ENCODE measurements at regions not wholly inside any gene's neighbourhood (a gene's known extent, or its start where the extent isn't known, plus 50 kb on each side); places are given as distances from the start of the nearest gene placed in this dataset.

DNA sequence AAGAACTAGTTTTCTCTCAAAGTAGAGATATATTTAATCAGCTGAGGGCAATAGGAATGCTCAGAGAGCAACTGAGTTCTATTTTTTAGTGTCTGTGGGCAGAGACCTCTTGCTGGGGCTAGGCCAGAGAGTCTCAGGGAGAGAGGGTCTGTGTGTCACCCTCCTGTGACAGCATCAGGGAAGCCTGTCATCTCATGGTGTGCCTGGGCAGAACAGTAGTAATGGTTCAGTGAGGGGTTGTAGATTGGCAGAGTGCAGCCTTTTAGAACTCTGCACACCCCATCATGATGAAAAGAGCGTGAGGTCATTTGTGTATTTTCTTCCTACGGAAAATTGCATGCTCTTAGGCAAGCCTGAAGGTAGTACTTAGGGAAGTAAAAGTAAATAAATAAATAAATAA lies 1396.5 kb upstream of the AGA start:
- DNase-seq (ENCODE audit: low read depth) (no peak), FAIRE-seq (no peak)
- no peaks in the 10 kb centered on the region for H3K36me3 ChIP-seq (ENCODE audit: insufficient read depth, low read length)
- TF ChIP-seq CTCF (IDR thresholded peaks at IDR 0.05; ENCODE audit: insufficient read depth, low read depth, low read length), result no peak
- no peak for TF ChIP-seq EZH2 (IDR thresholded peaks at IDR 0.05; ENCODE audit: insufficient read depth, low read length)
- no peak overlapping the region for H2AFZ ChIP-seq (ENCODE audit: low read depth, low read length)
- H3K9ac ChIP-seq (ENCODE audit: low read length), result no peak overlapping the region
- H4K20me1 ChIP-seq (ENCODE audit: insufficient read depth, low read length), result no peaks in the 10 kb centered on the region
- no peak overlapping the region for H3K4me2 ChIP-seq (ENCODE audit: low read length)
- H3K27ac ChIP-seq (ENCODE audit: low read depth, low read length), result no peak overlapping the region
- H3K4me3 ChIP-seq (ENCODE audit: insufficient read depth, low read depth, low read length), result no peak overlapping the region
- Mint-ChIP-seq H3K9me3 (ENCODE audit: unreplicated experiment) (no peaks in the 10 kb centered on the region), H3K27ac (ENCODE audit: unreplicated experiment) (no peak overlapping the region), H3K4me3 (ENCODE audit: unreplicated experiment) (no peak overlapping the region), H3K36me3 (ENCODE audit: low read depth, unreplicated experiment) (no peaks in the 10 kb centered on the region), H3K4me1 (ENCODE audit: low read depth, unreplicated experiment) (no peaks in the 10 kb centered on the region), H3K27me3 (ENCODE audit: low read depth, unreplicated experiment) (no peaks in the 10 kb centered on the region)
- H3K79me2 ChIP-seq (ENCODE audit: insufficient read depth, low read length), result no peaks in the 10 kb centered on the region
- no peaks in the 10 kb centered on the region for H3K4me1 ChIP-seq (ENCODE audit: insufficient read depth, low read length)
- no peaks in the 10 kb centered on the region for H3K9me3 ChIP-seq (ENCODE audit: insufficient read depth, low read depth, low read length)
- H3K27me3 ChIP-seq (ENCODE audit: insufficient read depth, low read length), result no peaks in the 10 kb centered on the region

GRCh38 chr4:178856139-178856800 lies 1414.0 kb upstream of the AGA start:
- Mint-ChIP-seq H3K36me3 (ENCODE audit: low read depth, unreplicated experiment) (no peaks in the 10 kb centered on the region), H3K9me3 (ENCODE audit: unreplicated experiment) (no peaks in the 10 kb centered on the region), H3K4me1 (ENCODE audit: low read depth, unreplicated experiment) (peaks cover under 1% of the 10 kb centered on the region), H3K27ac (ENCODE audit: unreplicated experiment) (no peak overlapping the region), H3K4me3 (ENCODE audit: unreplicated experiment) (no peak overlapping the region), H3K27me3 (ENCODE audit: low read depth, unreplicated experiment) (no peaks in the 10 kb centered on the region)
- no peaks in the 10 kb centered on the region for H4K20me1 ChIP-seq (ENCODE audit: insufficient read depth, low read length)
- H3K4me2 ChIP-seq (ENCODE audit: low read length), result no peak overlapping the region
- no peak overlapping the region for H3K27ac ChIP-seq (ENCODE audit: low read depth, low read length)
- FAIRE-seq (no peak), DNase-seq (ENCODE audit: low read depth) (no peak)
- H3K79me2 ChIP-seq (ENCODE audit: insufficient read depth, low read length), result no peaks in the 10 kb centered on the region
- H3K36me3 ChIP-seq (ENCODE audit: insufficient read depth, low read length), result no peaks in the 10 kb centered on the region
- no peak overlapping the region for H2AFZ ChIP-seq (ENCODE audit: low read depth, low read length)
- TF ChIP-seq EZH2 (IDR thresholded peaks at IDR 0.05; ENCODE audit: insufficient read depth, low read length) (no peak), CTCF (IDR thresholded peaks at IDR 0.05; ENCODE audit: insufficient read depth, low read depth, low read length) (no peak)
- no peaks in the 10 kb centered on the region for H3K9me3 ChIP-seq (ENCODE audit: insufficient read depth, low read depth, low read length)
- no peaks in the 10 kb centered on the region for H3K27me3 ChIP-seq (ENCODE audit: insufficient read depth, low read length)
- H3K4me1 ChIP-seq (ENCODE audit: insufficient read depth, low read length), result no peaks in the 10 kb centered on the region
- H3K9ac ChIP-seq (ENCODE audit: low read length), result no peak overlapping the region
- no peak overlapping the region for H3K4me3 ChIP-seq (ENCODE audit: insufficient read depth, low read depth, low read length)

DNA sequence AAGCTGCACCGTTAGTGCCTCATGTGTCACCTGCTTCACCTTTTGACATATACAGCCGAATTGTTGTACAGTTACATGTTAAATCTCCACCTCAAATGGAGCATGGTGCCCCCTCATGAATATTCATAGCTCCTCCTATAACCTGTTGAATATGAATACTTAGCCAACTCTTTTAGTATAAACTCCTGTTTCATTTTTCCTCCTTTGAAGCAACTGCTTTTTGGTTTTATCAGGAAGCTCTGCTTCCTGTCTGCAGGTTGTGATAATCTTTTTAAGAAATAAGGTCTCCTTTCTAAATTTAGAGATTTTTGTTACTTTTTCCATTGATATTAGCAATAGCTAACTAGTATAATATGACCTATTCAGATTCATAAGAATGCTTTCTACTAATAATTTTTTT lies 1429.2 kb upstream of the AGA start:
- H3K9me3 ChIP-seq (ENCODE audit: insufficient read depth, low read depth, low read length), result no peaks in the 10 kb centered on the region
- no peaks in the 10 kb centered on the region for H3K4me1 Mint-ChIP-seq (ENCODE audit: low read depth, unreplicated experiment)
- H2AFZ ChIP-seq (ENCODE audit: low read depth, low read length), result no peak overlapping the region
- H3K79me2 ChIP-seq (ENCODE audit: insufficient read depth, low read length), result no peaks in the 10 kb centered on the region
- no peaks in the 10 kb centered on the region for H4K20me1 ChIP-seq (ENCODE audit: insufficient read depth, low read length)
- DNase-seq (ENCODE audit: low read depth) (no peak), FAIRE-seq (no peak)
- no peak overlapping the region for H3K4me3 ChIP-seq (ENCODE audit: insufficient read depth, low read depth, low read length)
- no peaks in the 10 kb centered on the region for H3K27me3 Mint-ChIP-seq (ENCODE audit: low read depth, unreplicated experiment)
- H3K9ac ChIP-seq (ENCODE audit: low read length), result no peak overlapping the region
- no peak overlapping the region for H3K27ac Mint-ChIP-seq (ENCODE audit: unreplicated experiment)
- H3K36me3 ChIP-seq (ENCODE audit: insufficient read depth, low read length), result no peaks in the 10 kb centered on the region
- no peaks in the 10 kb centered on the region for H3K27me3 ChIP-seq (ENCODE audit: insufficient read depth, low read length)
- TF ChIP-seq EZH2 (IDR thresholded peaks at IDR 0.05; ENCODE audit: insufficient read depth, low read length) (no peak), CTCF (IDR thresholded peaks at IDR 0.05; ENCODE audit: insufficient read depth, low read depth, low read length) (no peak)
- H3K4me3 Mint-ChIP-seq (ENCODE audit: unreplicated experiment), result no peak overlapping the region
- no peak overlapping the region for H3K27ac ChIP-seq (ENCODE audit: low read depth, low read length)
- no peak overlapping the region for H3K4me2 ChIP-seq (ENCODE audit: low read length)
- H3K36me3 Mint-ChIP-seq (ENCODE audit: low read depth, unreplicated experiment), result no peaks in the 10 kb centered on the region
- H3K4me1 ChIP-seq (ENCODE audit: insufficient read depth, low read length), result no peaks in the 10 kb centered on the region
- no peaks in the 10 kb centered on the region for H3K9me3 Mint-ChIP-seq (ENCODE audit: unreplicated experiment)
